CD14-positive monocyte (primary cell): ENCODE measurements at regions not wholly inside any gene's neighbourhood (a gene's known extent, or its start where the extent isn't known, plus 50 kb on each side); places are given as distances from the start of the nearest gene placed in this dataset.

Experiments
- DNase-seq, 3 donors: peaks; one replicate each; pipeline ENCODE4 v3.0.0-alpha.2; 2011 to 2022
- H2AFZ ChIP-seq: 2 replicates; pipeline ENCODE4 v1.6.0; 2012; ENCODE audit warnings: mild to moderate bottlenecking, low read depth, low read length, inconsistent platforms; ENCODE audit not compliant: insufficient read depth, poor library complexity, severe bottlenecking
- H3K27ac ChIP-seq, 2 donors: 1 replicate in 1 of 2; 2 replicates in 1 of 2; pipeline ENCODE4 v1.5.1; 2012 to 2013; ENCODE audit warnings: low read length in 2 of 2, control low read depth in 1 of 2, inconsistent platforms in 1 of 2, low read depth in 1 of 2, mild to moderate bottlenecking in 1 of 2
- H3K27me3 ChIP-seq, 2 donors: one replicate each; pipeline versions ENCODE4 v1.6.0 to v1.6.1; 2011 to 2013; ENCODE audit warnings: low read length in 2 of 2; ENCODE audit not compliant: control insufficient read depth in 2 of 2, insufficient read depth in 2 of 2
- H3K36me3 ChIP-seq, 2 donors: replicated peaks in 1 of 2; 1 replicate in 1 of 2; 2 replicates in 1 of 2; pipeline versions ENCODE4 v1.5.1 to v1.6.1; 2012 to 2013; ENCODE audit warnings: low read length in 2 of 2, control low read depth in 1 of 2, inconsistent platforms in 1 of 2, mild to moderate bottlenecking in 1 of 2; ENCODE audit not compliant: insufficient read depth in 2 of 2, control insufficient read depth in 1 of 2
- H3K4me1 ChIP-seq, 2 donors: 1 replicate in 1 of 2; 2 replicates in 1 of 2; pipeline versions ENCODE4 v1.5.1 to v1.6.1; 2012 to 2013; ENCODE audit warnings: low read length in 2 of 2, control low read depth in 1 of 2, inconsistent platforms in 1 of 2, mild to moderate bottlenecking in 1 of 2, moderate library complexity in 1 of 2; ENCODE audit not compliant: insufficient read depth in 2 of 2, control insufficient read depth in 1 of 2
- H3K4me2 ChIP-seq: replicated peaks from 2 replicates; pipeline ENCODE3; 2012; ENCODE audit warnings: low read length, moderate library complexity, mild to moderate bottlenecking; ENCODE audit not compliant: poor library complexity, severe bottlenecking; ENCODE audit errors: extremely low read depth
- H3K4me3 ChIP-seq, 3 experiments: fragments of 200-600 bp in 1 of 3; sonication (generic) in 1 of 3; replicated peaks in 1 of 3; 1 replicate in 2 of 3; 2 replicates in 1 of 3; pipeline ENCODE4 v1.5.1; 2011 to 2013; ENCODE audit warnings: low read length in 3 of 3, mild to moderate bottlenecking in 3 of 3, control low read depth in 2 of 3, low read depth in 2 of 3, inconsistent platforms in 1 of 3, moderate library complexity in 1 of 3
- H3K79me2 ChIP-seq: 2 replicates; pipeline ENCODE4 v1.6.0; 2012; ENCODE audit warnings: mild to moderate bottlenecking, control low read depth, inconsistent platforms, low read length, moderate library complexity; ENCODE audit not compliant: insufficient read depth
- H3K9ac ChIP-seq: 2 replicates; pipeline ENCODE4 v1.6.0; 2017; ENCODE audit warnings: low read length, mild to moderate bottlenecking; ENCODE audit not compliant: insufficient read depth, poor library complexity, severe bottlenecking
- H3K9me3 ChIP-seq, 2 donors: replicated peaks in 1 of 2; 1 replicate in 1 of 2; 2 replicates in 1 of 2; pipeline versions ENCODE4 v1.5.1 to v1.6.1; 2012 to 2013; ENCODE audit warnings: low read length in 2 of 2, control low read depth in 1 of 2; ENCODE audit not compliant: control insufficient read depth in 1 of 2, insufficient read depth in 1 of 2
- H4K20me1 ChIP-seq: 2 replicates; pipeline ENCODE4 v1.6.0; 2012; ENCODE audit warnings: mild to moderate bottlenecking, low read length, control low read depth, moderate library complexity; ENCODE audit not compliant: insufficient read depth
- H3K27ac Mint-ChIP-seq, 7 donors: one replicate each; pipeline ENCODE4 v1.8.0; 2020; ENCODE audit warnings: mild to moderate bottlenecking in 7 of 7, mixed read lengths in 7 of 7, moderate library complexity in 6 of 7, inconsistent platforms in 2 of 7
- H3K27me3 Mint-ChIP-seq, 3 donors: one replicate each; pipeline ENCODE4 v1.8.0; 2021 to 2022; ENCODE audit warnings: low read depth in 3 of 3, mild to moderate bottlenecking in 3 of 3, mixed read lengths in 3 of 3, moderate library complexity in 3 of 3, inconsistent platforms in 1 of 3
- H3K36me3 Mint-ChIP-seq, 2 donors: one replicate each; pipeline ENCODE4 v1.8.0; 2020; ENCODE audit warnings: mixed read lengths in 2 of 2, inconsistent platforms in 1 of 2, mild to moderate bottlenecking in 1 of 2
- H3K4me1 Mint-ChIP-seq: one replicate; pipeline ENCODE4 v1.8.0; 2020; ENCODE audit warnings: mild to moderate bottlenecking, mixed read lengths
- H3K4me3 Mint-ChIP-seq, 2 donors: one replicate each; pipeline ENCODE4 v1.8.0; 2020; ENCODE audit warnings: mild to moderate bottlenecking in 2 of 2, mixed read lengths in 2 of 2, moderate library complexity in 1 of 2
- H3K9me3 Mint-ChIP-seq, 7 donors: one replicate each; pipeline ENCODE4 v1.8.0; 2020 to 2022; ENCODE audit warnings: mixed read lengths in 7 of 7, mild to moderate bottlenecking in 6 of 7, moderate library complexity in 6 of 7, inconsistent platforms in 2 of 7
- WGBS: methylation state at CpG from one replicate; pipeline ENCODE4 v1.1.5; 2013; ENCODE audit warnings: missing lambda C conversion rate; ENCODE audit not compliant: insufficient coverage; 5-methylcytosine and 5-hydroxymethylcytosine counted together
- intact Hi-C, 2 donors: fragments of 100-400 bp; cut with micrococcal nuclease; formaldehyde crosslinking; loops; one replicate each; pipeline versions ENCODE4 v1.15.0 to v1.15.1; 2023
- TF ChIP-seq, protein P1 (sequence below): fragments of 200-600 bp; IDR thresholded peaks from one replicate; pipeline ENCODE4 v1.8.0; 2022; ENCODE audit warnings: antibody characterized with exemption, mild to moderate bottlenecking

DNA sequence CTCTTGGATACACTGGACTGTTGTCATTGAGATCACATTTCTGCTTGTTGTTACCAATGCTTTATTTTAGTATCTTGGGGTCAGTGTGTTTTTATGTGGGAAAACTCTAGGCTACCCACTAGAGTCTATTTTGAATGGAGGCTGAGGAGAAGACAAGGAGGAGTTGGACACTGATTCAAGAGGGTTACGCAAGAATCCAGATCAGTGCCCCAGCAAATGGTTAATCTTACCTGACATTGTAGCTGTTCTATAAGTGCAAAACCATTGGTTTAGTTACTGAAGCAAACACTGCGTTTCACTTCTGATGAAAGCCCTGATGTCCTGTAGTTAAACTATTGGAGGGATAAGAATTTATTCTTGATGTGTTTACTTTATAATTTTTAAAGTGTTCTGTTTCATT lies 331.1 kb upstream of the NR3C2 start:
- H3K27ac Mint-ChIP-seq = no peak overlapping the region

DNA sequence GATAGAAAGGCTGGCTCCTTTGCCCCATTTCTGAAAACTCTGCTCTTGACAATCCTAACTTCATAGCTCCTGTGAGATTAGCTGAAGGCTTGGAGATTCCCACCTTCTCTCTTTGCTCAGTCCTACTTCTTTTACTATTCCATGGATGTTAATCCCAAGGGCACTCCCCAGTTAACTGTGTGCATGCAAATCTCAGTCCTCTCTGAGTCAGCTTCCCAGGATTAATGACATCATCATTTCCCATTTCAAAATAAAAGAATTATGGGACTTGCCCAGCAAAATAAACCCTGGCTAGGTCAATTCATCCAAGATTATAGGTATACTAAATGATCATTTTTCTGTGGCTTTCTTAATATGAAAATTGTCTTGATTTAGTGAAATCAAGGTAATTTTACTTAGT lies 328.6 kb upstream of the NR3C2 start:
- no peak for DNase-seq
- no peak overlapping the region for H3K9ac ChIP-seq
- no peak overlapping the region for H3K4me3 Mint-ChIP-seq
- no peaks in the 10 kb centered on the region for H3K79me2 ChIP-seq
- no peaks in the 10 kb centered on the region for H3K4me1 Mint-ChIP-seq
- no peaks in the 10 kb centered on the region for H3K36me3 ChIP-seq
- no peak overlapping the region for H3K4me3 ChIP-seq
- H3K27ac Mint-ChIP-seq = no peak overlapping the region
- H3K4me1 ChIP-seq = no peaks in the 10 kb centered on the region
- H3K27ac ChIP-seq = no peak overlapping the region
- no peaks in the 10 kb centered on the region for H3K9me3 ChIP-seq
- intact Hi-C loops = no loop called here
- H3K36me3 Mint-ChIP-seq = no peaks in the 10 kb centered on the region
- H2AFZ ChIP-seq = no peak overlapping the region
- H3K27me3 ChIP-seq = no peaks in the 10 kb centered on the region
- H3K4me2 ChIP-seq = no peak overlapping the region
- TF ChIP-seq, protein P1, sequence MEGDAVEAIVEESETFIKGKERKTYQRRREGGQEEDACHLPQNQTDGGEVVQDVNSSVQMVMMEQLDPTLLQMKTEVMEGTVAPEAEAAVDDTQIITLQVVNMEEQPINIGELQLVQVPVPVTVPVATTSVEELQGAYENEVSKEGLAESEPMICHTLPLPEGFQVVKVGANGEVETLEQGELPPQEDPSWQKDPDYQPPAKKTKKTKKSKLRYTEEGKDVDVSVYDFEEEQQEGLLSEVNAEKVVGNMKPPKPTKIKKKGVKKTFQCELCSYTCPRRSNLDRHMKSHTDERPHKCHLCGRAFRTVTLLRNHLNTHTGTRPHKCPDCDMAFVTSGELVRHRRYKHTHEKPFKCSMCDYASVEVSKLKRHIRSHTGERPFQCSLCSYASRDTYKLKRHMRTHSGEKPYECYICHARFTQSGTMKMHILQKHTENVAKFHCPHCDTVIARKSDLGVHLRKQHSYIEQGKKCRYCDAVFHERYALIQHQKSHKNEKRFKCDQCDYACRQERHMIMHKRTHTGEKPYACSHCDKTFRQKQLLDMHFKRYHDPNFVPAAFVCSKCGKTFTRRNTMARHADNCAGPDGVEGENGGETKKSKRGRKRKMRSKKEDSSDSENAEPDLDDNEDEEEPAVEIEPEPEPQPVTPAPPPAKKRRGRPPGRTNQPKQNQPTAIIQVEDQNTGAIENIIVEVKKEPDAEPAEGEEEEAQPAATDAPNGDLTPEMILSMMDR = no peak
- H3K27me3 Mint-ChIP-seq = no peaks in the 10 kb centered on the region
- H3K9me3 Mint-ChIP-seq = peaks cover 0 to 7% (median 1%) of the 10 kb centered on the region in 7 donors
- no peaks in the 10 kb centered on the region for H4K20me1 ChIP-seq

More for the DNA sequence above, 331.1 kb upstream of the NR3C2 start:
- Histone ChIP-seq H3K27me3 (no peaks in the 10 kb centered on the region), H3K4me1 (no peaks in the 10 kb centered on the region), H3K27ac (no peak overlapping the region), H3K36me3 (no peaks in the 10 kb centered on the region), H3K9me3 (no peaks in the 10 kb centered on the region), H3K4me2 (no peak overlapping the region), H4K20me1 (no peaks in the 10 kb centered on the region), H2AFZ (no peak overlapping the region), H3K9ac (no peak overlapping the region), H3K79me2 (no peaks in the 10 kb centered on the region), H3K4me3 (no peak overlapping the region)
- Mint-ChIP-seq H3K4me1 (no peaks in the 10 kb centered on the region), H3K27me3 (no peaks in the 10 kb centered on the region), H3K36me3 (no peaks in the 10 kb centered on the region), H3K9me3 (peaks cover 0 to 7% (median 0%) of the 10 kb centered on the region in 7 donors), H3K4me3 (no peak overlapping the region)
- no peak for DNase-seq
- 100% methylated on average over 2 of the region's 2 CpGs for WGBS
- intact Hi-C loops = no loop called here
- TF ChIP-seq, protein P1 = no peak
